H1 (cell line): ENCODE measurements at regions not wholly inside any gene's neighbourhood (a gene's known extent, or its start where the extent isn't known, plus 50 kb on each side); places are given as distances from the start of the nearest gene placed in this dataset.

Experiments used
- CTCF ChIA-PET: fragments of 300-600 bp; sonication (Branson Sonifier 250); formaldehyde crosslinking; loops from one replicate; lab custom pipeline; 2021; ENCODE audit not compliant: partially characterized antibody; lab: Charles Lee
- POLR2A ChIA-PET: fragments of 300-600 bp; sonication (Branson Sonifier 250); formaldehyde crosslinking; loops from one replicate; lab custom pipeline; 2021; ENCODE audit warnings: inconsistent platforms; ENCODE audit not compliant: partially characterized antibody; lab: Charles Lee
- DNase-seq, 2 experiments: peaks; one replicate each; pipeline versions ENCODE4 v3.0.0 to v3.0.0-alpha.2; 2010 to 2022; ENCODE audit warnings: low spot score in 2 of 2, low read depth in 1 of 2, mixed read lengths in 1 of 2
- FAIRE-seq: peaks from 2 replicates; lab custom pipeline; 2011; peaks lifted over from hg19 to GRCh38; lab: Jason Lieb, UNC
- H2AFZ ChIP-seq: 2 replicates; pipeline ENCODE4 v1.8.1; 2012; ENCODE audit warnings: low read length, inconsistent platforms
- H2AK5ac ChIP-seq: 2 replicates; pipeline ENCODE4 v1.6.1; 2013; ENCODE audit warnings: low read depth, low read length
- H2BK120ac ChIP-seq: replicated peaks from 2 replicates; pipeline ENCODE3; 2013; ENCODE audit warnings: low read depth, low read length, inconsistent platforms
- H2BK12ac ChIP-seq: 2 replicates; pipeline ENCODE4 v1.6.1; 2013; ENCODE audit warnings: low read depth, low read length
- H2BK15ac ChIP-seq: 2 replicates; pipeline ENCODE4 v1.6.1; 2013; ENCODE audit warnings: low read length
- H2BK20ac ChIP-seq: 2 replicates; pipeline ENCODE4 v1.6.1; 2013; ENCODE audit warnings: low read length
- H2BK5ac ChIP-seq: 2 replicates; pipeline ENCODE4 v1.6.1; 2013; ENCODE audit warnings: low read depth, low read length
- H3K14ac ChIP-seq: 2 replicates; pipeline ENCODE4 v1.6.1; 2013; ENCODE audit warnings: inconsistent platforms; ENCODE audit not compliant: insufficient read length
- H3K18ac ChIP-seq: 2 replicates; pipeline ENCODE4 v1.6.1; 2013; ENCODE audit warnings: low read length; ENCODE audit errors: extremely low read depth
- H3K23ac ChIP-seq: 2 replicates; pipeline ENCODE4 v1.6.1; 2013; ENCODE audit warnings: inconsistent platforms; ENCODE audit not compliant: insufficient read length
- H3K23me2 ChIP-seq: 2 replicates; pipeline ENCODE4 v1.6.1; 2013; ENCODE audit warnings: low read depth, low read length
- H3K27ac ChIP-seq: 2 replicates; pipeline ENCODE4 v1.6.1; 2011; ENCODE audit warnings: low read depth, low read length, inconsistent platforms
- H3K27me3 ChIP-seq, 4 experiments: replicated peaks in 1 of 4; 1 replicate in 1 of 4; 2 replicates in 3 of 4; pipeline versions ENCODE4 v1.6.1 to v1.8.1; 2011 to 2013; ENCODE audit warnings: low read length in 3 of 4, mild to moderate bottlenecking in 3 of 4, inconsistent platforms in 2 of 4, mixed read lengths in 2 of 4, moderate library complexity in 1 of 4; ENCODE audit not compliant: control insufficient read depth in 3 of 4, insufficient read depth in 3 of 4; ENCODE audit errors: extremely low read depth in 1 of 4
- H3K36me3 ChIP-seq, 4 experiments: 2 replicates each; pipeline versions ENCODE4 v1.6.1 to v1.8.1; 2011 to 2013; ENCODE audit warnings: mild to moderate bottlenecking in 4 of 4, low read length in 3 of 4, moderate library complexity in 2 of 4, control low read depth in 1 of 4, inconsistent platforms in 1 of 4; ENCODE audit not compliant: insufficient read depth in 4 of 4, control insufficient read depth in 2 of 4
- H3K4ac ChIP-seq: replicated peaks from 2 replicates; pipeline ENCODE3; 2013; ENCODE audit warnings: low read length, low read depth, mixed read lengths, inconsistent platforms; ENCODE audit not compliant: insufficient read length
- H3K4me1 ChIP-seq, 4 experiments: replicated peaks in 1 of 4; 1 replicate in 1 of 4; 2 replicates in 3 of 4; pipeline versions ENCODE4 v1.6.1 to v1.8.1; 2011 to 2013; ENCODE audit warnings: low read length in 3 of 4, inconsistent platforms in 2 of 4, mixed read lengths in 1 of 4; ENCODE audit not compliant: insufficient read depth in 4 of 4, control insufficient read depth in 3 of 4
- H3K4me2 ChIP-seq, 2 experiments: 2 replicates each; pipeline versions ENCODE4 v1.6.1 to v1.8.1; 2011 to 2013; ENCODE audit warnings: low read depth in 2 of 2, low read length in 2 of 2, control low read depth in 1 of 2, inconsistent platforms in 1 of 2, mild to moderate bottlenecking in 1 of 2; ENCODE audit not compliant: insufficient read depth in 1 of 2
- H3K4me3 ChIP-seq, 4 experiments: fragments of 200-600, 300-600 bp in 1 of 4; sonication (generic), shearing (Covaris generic), sonication (Bioruptor Twin) in 1 of 4; 2 replicates each; pipeline versions ENCODE4 v1.5.1 to v1.8.1; 2011 to 2016; ENCODE audit warnings: low read length in 4 of 4, low read depth in 3 of 4, control low read depth in 2 of 4, inconsistent platforms in 2 of 4, mild to moderate bottlenecking in 2 of 4, mixed read lengths in 1 of 4, moderate library complexity in 1 of 4; ENCODE audit not compliant: insufficient read depth in 2 of 4; ENCODE audit errors: extremely low read depth in 1 of 4
- H3K56ac ChIP-seq: replicated peaks from 2 replicates; pipeline ENCODE3; 2013; ENCODE audit warnings: low read depth, mild to moderate bottlenecking, mixed read lengths, low read length, inconsistent platforms; ENCODE audit not compliant: insufficient read length
- H3K79me1 ChIP-seq: 2 replicates; pipeline ENCODE4 v1.6.1; 2013; ENCODE audit warnings: low read depth, low read length, control low read depth
- H3K79me2 ChIP-seq, 2 experiments: 2 replicates each; pipeline versions ENCODE4 v1.6.1 to v1.8.1; 2012 to 2013; ENCODE audit warnings: low read length in 2 of 2, mild to moderate bottlenecking in 2 of 2, inconsistent platforms in 1 of 2; ENCODE audit not compliant: insufficient read depth in 2 of 2, control insufficient read depth in 1 of 2
- H3K9ac ChIP-seq, 4 experiments: replicated peaks in 1 of 4; 1 replicate in 1 of 4; 2 replicates in 3 of 4; pipeline versions ENCODE4 v1.6.1 to v1.8.1; 2011 to 2013; ENCODE audit warnings: low read depth in 3 of 4, low read length in 3 of 4, control low read depth in 2 of 4, mild to moderate bottlenecking in 2 of 4, moderate library complexity in 2 of 4, inconsistent platforms in 1 of 4; ENCODE audit errors: extremely low read depth in 1 of 4
- H3K9me3 ChIP-seq, 2 experiments: 2 replicates each; pipeline versions ENCODE4 v1.6.1 to v1.8.1; 2012 to 2013; ENCODE audit warnings: mild to moderate bottlenecking in 2 of 2, moderate library complexity in 2 of 2, control low read depth in 1 of 2, inconsistent platforms in 1 of 2, low read depth in 1 of 2, low read length in 1 of 2, mixed read lengths in 1 of 2; ENCODE audit not compliant: insufficient read depth in 2 of 2
- H4K20me1 ChIP-seq, 2 experiments: replicated peaks in 1 of 2; 2 replicates each; pipeline versions ENCODE3 to v1.8.1; 2011 to 2013; ENCODE audit warnings: inconsistent platforms in 2 of 2, low read length in 2 of 2, mild to moderate bottlenecking in 1 of 2; ENCODE audit not compliant: insufficient read depth in 2 of 2, control insufficient read depth in 1 of 2
- H4K5ac ChIP-seq: 2 replicates; pipeline ENCODE4 v1.6.1; 2013; ENCODE audit warnings: low read length, low read depth, mixed read lengths, inconsistent platforms; ENCODE audit not compliant: insufficient read length
- H4K8ac ChIP-seq: 2 replicates; pipeline ENCODE4 v1.8.0; 2013; ENCODE audit warnings: mild to moderate bottlenecking, moderate library complexity, low read length, inconsistent platforms; ENCODE audit not compliant: insufficient read depth; ENCODE audit errors: extremely low read depth
- H4K91ac ChIP-seq: replicated peaks from 2 replicates; pipeline ENCODE3; 2013; ENCODE audit warnings: low read length, mixed read lengths, inconsistent platforms; ENCODE audit not compliant: insufficient read length
- ATF2 ChIP-seq: IDR thresholded peaks from 2 replicates; pipeline ENCODE4 v1.6.1; 2012; ENCODE audit warnings: low read length, inconsistent platforms
- BACH1 ChIP-seq: IDR thresholded peaks from 2 replicates; pipeline ENCODE4 v1.6.1; 2012; ENCODE audit warnings: low read length, improper control_type of control experiment
- CHD2 ChIP-seq: IDR thresholded peaks from 2 replicates; pipeline ENCODE4 v1.6.1; 2012; ENCODE audit warnings: low read length, improper control_type of control experiment
- EGR1 ChIP-seq: IDR thresholded peaks from 2 replicates; pipeline ENCODE4 v1.6.1; 2011; ENCODE audit warnings: low read depth, low read length, borderline replicate concordance
- GABPA ChIP-seq: IDR thresholded peaks from 2 replicates; pipeline ENCODE4 v1.6.1; 2011; ENCODE audit warnings: mild to moderate bottlenecking, low read length, moderate library complexity, borderline replicate concordance; ENCODE audit not compliant: insufficient read depth
- JUND ChIP-seq: IDR thresholded peaks from 2 replicates; pipeline ENCODE4 v1.6.1; 2011; ENCODE audit warnings: mild to moderate bottlenecking, improper control_type of control experiment, low read length
- MAFK ChIP-seq: IDR thresholded peaks from 2 replicates; pipeline ENCODE4 v1.6.1; 2012; ENCODE audit warnings: low read depth, mild to moderate bottlenecking, improper control_type of control experiment, low read length
- NANOG ChIP-seq: IDR thresholded peaks from 2 replicates; pipeline ENCODE4 v1.6.1; 2011; ENCODE audit warnings: low read length, low read depth, mild to moderate bottlenecking, inconsistent platforms; ENCODE audit not compliant: insufficient read depth, poor library complexity, severe bottlenecking
- RAD21 ChIP-seq, 2 experiments: IDR thresholded peaks in 1 of 2; conservative IDR thresholded peaks in 1 of 2; 2 replicates each; pipeline ENCODE4 v1.6.1; 2011; ENCODE audit warnings: low read depth in 2 of 2, low read length in 2 of 2, improper control_type of control experiment in 1 of 2, inconsistent platforms in 1 of 2, mild to moderate bottlenecking in 1 of 2, moderate library complexity in 1 of 2
- SUZ12 ChIP-seq: fragments of 200-600 bp; sonication (generic); IDR thresholded peaks from 2 replicates; pipeline ENCODE4 v1.6.1; 2012; ENCODE audit warnings: mild to moderate bottlenecking, inconsistent platforms, low read length, moderate library complexity, mixed read lengths
- TAF7 ChIP-seq: optimal IDR thresholded peaks from 2 replicates; pipeline ENCODE3; 2011; ENCODE audit warnings: low read depth, mild to moderate bottlenecking, inconsistent platforms, low read length, moderate library complexity, borderline replicate concordance
- WGBS, 2 experiments: shearing (Covaris generic) in 1 of 2; methylation state at CpG; one replicate each; pipeline versions ENCODE4 v1.1.6 to v1.1.7; 2013 to 2015; ENCODE audit warnings: low lambda C conversion rate in 2 of 2, mixed read lengths in 2 of 2, inconsistent platforms in 1 of 2, low coverage in 1 of 2, missing lambda C conversion rate in 1 of 2; ENCODE audit not compliant: insufficient replicate concordance in 2 of 2, insufficient coverage in 1 of 2, insufficient read length in 1 of 2; ENCODE audit errors: extremely low coverage in 1 of 2, missing lambda C conversion rate in 1 of 2; 5-methylcytosine and 5-hydroxymethylcytosine counted together

GRCh38 chr6:167471548-167471930, 146.7 kb downstream of the TTLL2 start:
- Histone ChIP-seq H2BK5ac (no peak overlapping the region), H3K36me3 (no peaks in the 10 kb centered on the region), H4K8ac (no peak overlapping the region), H3K9ac (no peak overlapping the region), H2BK15ac (peak overlapping the region; percentile 20; the same call in 1 of the 2 replicates), H3K56ac (no peak overlapping the region), H2AK5ac (no peak overlapping the region; the same call in 1 of the 2 replicates), H2BK20ac (no peak overlapping the region), H3K4ac (no peak overlapping the region), H2BK12ac (peak overlapping the region; percentile 40; the same call in 1 of the 2 replicates), H3K4me3 (no peak overlapping the region), H3K79me2 (no peaks in the 10 kb centered on the region), H3K14ac (no peak overlapping the region), H3K23ac (no peak overlapping the region), H2AFZ (no peak overlapping the region), H3K18ac (no peak overlapping the region; the same call in 1 of the 2 replicates), H4K5ac (no peak overlapping the region), H4K20me1 (no peaks in the 10 kb centered on the region), H2BK120ac (no peak overlapping the region), H3K9me3 (no peaks in the 10 kb centered on the region), H3K4me2 (no peak overlapping the region), H3K23me2 (no peaks in the 10 kb centered on the region), H4K91ac (peak overlapping the region; percentile 3), H3K4me1 (peaks cover 10 to 28% (median 21%) of the 10 kb centered on the region in 4 experiments), H3K27ac (no peak overlapping the region), H3K27me3 (no peaks in the 10 kb centered on the region; a peak in 2 of 7 replicates), H3K79me1 (no peaks in the 10 kb centered on the region)
- 97% methylated on average over 10 of the region's 10 CpGs; no CpG with 5 or more reads in 1 of the 2 experiments for WGBS, 2 experiments
- ChIA-PET CTCF (interaction anchor here (1.0 to 1.5 kb wide), 2 partner anchors 12 to 121 kb away, joined by 3 read pairs; no protein-coding TSS in a partner anchor), POLR2A (interaction anchor here (1.0 kb wide), 1 partner anchor 25 kb away, joined by 3 read pairs; no protein-coding TSS in a partner anchor)
- no peak for DNase-seq
- no peak for FAIRE-seq
- TF ChIP-seq GABPA (no peak), ATF2 (no peak), EGR1 (no peak), SUZ12 (no peak), TAF7 (no peak), RAD21 (IDR thresholded peaks at IDR 0.05 in 1 of 2, conservative IDR thresholded peaks at IDR 0.05 in 1 of 2; ENCODE audit: low read depth in 2 of 2, low read length in 2 of 2) (no peak), JUND (no peak), BACH1 (no peak), CHD2 (no peak), MAFK (no peak), NANOG (no peak)
